DND-41 (cell line): ENCODE measurements at regions not wholly inside any gene's neighbourhood (a gene's known extent, or its start where the extent isn't known, plus 50 kb on each side); places are given as distances from the start of the nearest gene placed in this dataset.

Experiments used
- ATAC-seq: fragments of 200-7000 bp; cut with Tn5 transposase; 3 replicates; pipeline ENCODE4 v1.9.1; 2021; ENCODE audit warnings: low read depth; ENCODE audit not compliant: insufficient read depth
- DNase-seq: peaks from one replicate; pipeline ENCODE4 v3.0.0-alpha.2; 2020
- H2AFZ ChIP-seq: 2 replicates; pipeline ENCODE4 v1.6.0; 2012; ENCODE audit warnings: low read depth, low read length
- H3K27ac ChIP-seq: 2 replicates; pipeline ENCODE4 v1.5.1; 2012; ENCODE audit warnings: low read length, inconsistent platforms
- H3K27me3 ChIP-seq: fragments of 200-600 bp; sonication (generic); 2 replicates; pipeline ENCODE4 v1.6.0; 2012; ENCODE audit warnings: low read length, mild to moderate bottlenecking, inconsistent platforms; ENCODE audit not compliant: insufficient read depth, poor library complexity
- H3K36me3 ChIP-seq: 2 replicates; pipeline ENCODE4 v1.5.1; 2012; ENCODE audit warnings: low read length, inconsistent platforms; ENCODE audit not compliant: insufficient read depth
- H3K4me1 ChIP-seq: 2 replicates; pipeline ENCODE4 v1.5.1; 2012; ENCODE audit warnings: mild to moderate bottlenecking, low read length; ENCODE audit not compliant: insufficient read depth
- H3K4me2 ChIP-seq: 2 replicates; pipeline ENCODE4 v1.6.0; 2012; ENCODE audit warnings: mild to moderate bottlenecking, moderate library complexity, low read length, inconsistent platforms; ENCODE audit not compliant: insufficient read depth
- H3K4me3 ChIP-seq, 2 experiments: fragments of 200-600 bp in 1 of 2; shearing (Covaris generic) in 1 of 2; 2 replicates each; pipeline ENCODE4 v1.5.1; 2012 to 2016; ENCODE audit warnings: inconsistent platforms in 2 of 2, low read length in 2 of 2, mild to moderate bottlenecking in 2 of 2, low read depth in 1 of 2, moderate library complexity in 1 of 2
- H3K79me2 ChIP-seq: 2 replicates; pipeline ENCODE4 v1.6.0; 2012; ENCODE audit warnings: low read length, inconsistent platforms; ENCODE audit not compliant: insufficient read depth
- H3K9ac ChIP-seq: 2 replicates; pipeline ENCODE4 v1.6.0; 2012; ENCODE audit warnings: low read depth, mild to moderate bottlenecking, inconsistent platforms, low read length, moderate library complexity
- H3K9me3 ChIP-seq: 2 replicates; pipeline ENCODE4 v1.5.1; 2012; ENCODE audit warnings: low read length, moderate library complexity, mild to moderate bottlenecking, inconsistent platforms; ENCODE audit not compliant: insufficient read depth, severe bottlenecking
- H4K20me1 ChIP-seq: 2 replicates; pipeline ENCODE4 v1.6.0; 2012; ENCODE audit warnings: low read length; ENCODE audit not compliant: insufficient read depth
- CTCF ChIP-seq: IDR thresholded peaks from 2 replicates; pipeline ENCODE4 v1.5.1; 2012; ENCODE audit warnings: borderline replicate concordance, low read length, moderate library complexity, mild to moderate bottlenecking; ENCODE audit not compliant: poor library complexity, severe bottlenecking; ENCODE audit errors: extremely low read depth
- EZH2 ChIP-seq: IDR thresholded peaks from 3 replicates; pipeline ENCODE4 v1.6.1; 2012; ENCODE audit warnings: borderline replicate concordance, low read depth, mild to moderate bottlenecking, moderate library complexity, low read length, inconsistent platforms; ENCODE audit not compliant: severe bottlenecking

- Histone ChIP-seq H3K9me3 (peaks cover 10% of the 10 kb centered on the region), H3K27me3 (no peaks in the 10 kb centered on the region), H3K27ac (no peak overlapping the region), H3K79me2 (no peaks in the 10 kb centered on the region), H3K9ac (no peak overlapping the region), H3K36me3 (no peaks in the 10 kb centered on the region), H3K4me3 (no peak overlapping the region), H3K4me1 (no peaks in the 10 kb centered on the region), H3K4me2 (no peak overlapping the region), H2AFZ (no peak overlapping the region), H4K20me1 (no peaks in the 10 kb centered on the region)
- ATAC-seq: no peak
- TF ChIP-seq CTCF (no peak), EZH2 (no peak)
- DNase-seq: no peak
These were observed 119.7 kb upstream of the NXT1 start for GRCh38 chr20:23230766-23231385.

- Histone ChIP-seq H3K4me2 (no peak overlapping the region), H3K9me3 (peaks cover 7% of the 10 kb centered on the region), H2AFZ (no peak overlapping the region), H3K36me3 (no peaks in the 10 kb centered on the region), H3K79me2 (no peaks in the 10 kb centered on the region), H4K20me1 (no peaks in the 10 kb centered on the region), H3K27ac (no peak overlapping the region), H3K9ac (no peak overlapping the region), H3K27me3 (no peaks in the 10 kb centered on the region), H3K4me3 (no peak overlapping the region), H3K4me1 (no peaks in the 10 kb centered on the region)
- TF ChIP-seq EZH2 (no peak), CTCF (no peak)
- DNase-seq (no peak), ATAC-seq (no peak)
These were observed 120.6 kb upstream of the NXT1 start for GRCh38 chr20:23229989-23230388.

GRCh38 chr20:23228912-23229311 lies 121.7 kb upstream of the NXT1 start:
- Histone ChIP-seq H3K27ac (no peak overlapping the region), H3K4me2 (no peak overlapping the region), H3K4me1 (no peaks in the 10 kb centered on the region), H3K79me2 (no peaks in the 10 kb centered on the region), H3K36me3 (no peaks in the 10 kb centered on the region), H4K20me1 (no peaks in the 10 kb centered on the region), H3K9ac (no peak overlapping the region), H3K4me3 (no peak overlapping the region), H3K27me3 (no peaks in the 10 kb centered on the region), H3K9me3 (peaks cover 10% of the 10 kb centered on the region), H2AFZ (no peak overlapping the region)
- ATAC-seq (no peak), DNase-seq (no peak)
- TF ChIP-seq CTCF (no peak), EZH2 (no peak)

GRCh38 chr20:23227976-23228375 lies 122.6 kb upstream of the NXT1 start:
- no peaks in the 10 kb centered on the region for H3K4me1 ChIP-seq
- no peak for ATAC-seq
- no peak for TF ChIP-seq EZH2
- TF ChIP-seq CTCF: no peak
- H3K36me3 ChIP-seq: no peaks in the 10 kb centered on the region
- peaks cover 15% of the 10 kb centered on the region for H3K9me3 ChIP-seq
- no peak overlapping the region for H3K9ac ChIP-seq
- H3K4me2 ChIP-seq: no peak overlapping the region
- no peak overlapping the region for H3K27ac ChIP-seq
- DNase-seq: no peak
- no peak overlapping the region for H3K4me3 ChIP-seq
- no peak overlapping the region for H2AFZ ChIP-seq
- no peaks in the 10 kb centered on the region for H3K79me2 ChIP-seq
- no peaks in the 10 kb centered on the region for H4K20me1 ChIP-seq
- no peaks in the 10 kb centered on the region for H3K27me3 ChIP-seq
